ENCODE measurements at regions not wholly inside any gene's neighbourhood (a gene's known extent, or its start where the extent isn't known, plus 50 kb on each side); places are given as distances from the start of the nearest gene placed in this dataset.

GRCh38 chr10:21084700-21085099 is 187.6 kb upstream of the NEBL start:
- Histone ChIP-seq H4K5ac (ENCODE audit: insufficient read length, low read depth, low read length) (no peak overlapping the region), H2BK120ac (replicated peaks; ENCODE audit: low read depth, low read length) (no peak overlapping the region)
- CTCF ChIA-PET (ENCODE audit: partially characterized antibody): no interaction called here

More at GRCh38 chr10:21084700-21085099, 187.6 kb upstream of the NEBL start:
- H2BK20ac ChIP-seq (ENCODE audit: low read length): no peak overlapping the region
- no peak overlapping the region for H3K4me2 ChIP-seq (ENCODE audit: insufficient read depth in 1 of 2, low read depth in 2 of 2, low read length in 2 of 2)
- no peak overlapping the region for H2BK5ac ChIP-seq (ENCODE audit: low read depth, low read length)
- H3K27ac ChIP-seq (ENCODE audit: low read depth, low read length): no peak overlapping the region
- no peak overlapping the region for H4K91ac ChIP-seq (replicated peaks; ENCODE audit: insufficient read length, low read length)
- no peak overlapping the region for H3K9ac ChIP-seq (replicated peaks in 1 of 4; ENCODE audit: extremely low read depth in 1 of 4, low read depth in 3 of 4, low read length in 3 of 4)
- POLR2A ChIA-PET (ENCODE audit: partially characterized antibody): no interaction called here
- no peaks in the 10 kb centered on the region; a peak in 1 of 7 replicates for H3K27me3 ChIP-seq (replicated peaks in 1 of 4; ENCODE audit: control insufficient read depth in 3 of 4, extremely low read depth in 1 of 4, insufficient read depth in 3 of 4, low read length in 3 of 4)
- no peaks in the 10 kb centered on the region for H3K79me2 ChIP-seq (ENCODE audit: control insufficient read depth in 1 of 2, insufficient read depth in 2 of 2, low read length in 2 of 2)
- H2BK12ac ChIP-seq (ENCODE audit: low read depth, low read length): no peak overlapping the region
- H3K9me3 ChIP-seq (ENCODE audit: insufficient read depth in 2 of 2, low read depth in 1 of 2, low read length in 1 of 2): no peaks in the 10 kb centered on the region
- no peak overlapping the region for H3K18ac ChIP-seq (ENCODE audit: extremely low read depth, low read length)
- H2AK5ac ChIP-seq (ENCODE audit: low read depth, low read length): no peak overlapping the region
- H3K23me2 ChIP-seq (ENCODE audit: low read depth, low read length): no peaks in the 10 kb centered on the region
- no peak for TF ChIP-seq PHF8 (conservative IDR thresholded peaks at IDR 0.05; ENCODE audit: low read depth, low read length)
- no peak for TF ChIP-seq SP1 (IDR thresholded peaks at IDR 0.05; ENCODE audit: low read depth, low read length)
- TF ChIP-seq RBBP5 (IDR thresholded peaks at IDR 0.05; ENCODE audit: borderline replicate concordance, low read depth, low read length): no peak
- no peak for TF ChIP-seq CBX5 (IDR thresholded peaks at IDR 0.05; ENCODE audit: low read depth, low read length)
- TF ChIP-seq RAD21 (IDR thresholded peaks at IDR 0.05 in 1 of 2, conservative IDR thresholded peaks at IDR 0.05 in 1 of 2; ENCODE audit: low read depth in 2 of 2, low read length in 2 of 2): no peak
- TF ChIP-seq GTF2F1 (IDR thresholded peaks at IDR 0.05; ENCODE audit: borderline replicate concordance, low read depth, low read length): no peak
- TF ChIP-seq, protein P1, sequence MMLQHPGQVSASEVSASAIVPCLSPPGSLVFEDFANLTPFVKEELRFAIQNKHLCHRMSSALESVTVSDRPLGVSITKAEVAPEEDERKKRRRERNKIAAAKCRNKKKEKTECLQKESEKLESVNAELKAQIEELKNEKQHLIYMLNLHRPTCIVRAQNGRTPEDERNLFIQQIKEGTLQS (IDR thresholded peaks at IDR 0.05; ENCODE audit: insufficient read depth, low read depth, low read length): no peak
- no peak for TF ChIP-seq MAX (IDR thresholded peaks at IDR 0.05)
- TF ChIP-seq BRCA1 (IDR thresholded peaks at IDR 0.05; ENCODE audit: low read depth, low read length): no peak
- no peak for TF ChIP-seq MAFK (IDR thresholded peaks at IDR 0.05; ENCODE audit: low read depth, low read length)
- no peaks in the 10 kb centered on the region for H4K20me1 ChIP-seq (replicated peaks in 1 of 2; ENCODE audit: control insufficient read depth in 1 of 2, insufficient read depth in 2 of 2, low read length in 2 of 2)
- H4K8ac ChIP-seq (ENCODE audit: extremely low read depth, insufficient read depth, low read length): no peak overlapping the region
- no peak overlapping the region for H3K14ac ChIP-seq (ENCODE audit: insufficient read length)
- no peaks in the 10 kb centered on the region for H3K4me1 ChIP-seq (replicated peaks in 1 of 4; ENCODE audit: control insufficient read depth in 3 of 4, insufficient read depth in 4 of 4, low read length in 3 of 4)
- no peak overlapping the region for H3K23ac ChIP-seq (ENCODE audit: insufficient read length)
- H3K79me1 ChIP-seq (ENCODE audit: low read depth, low read length): peaks cover 5% of the 10 kb centered on the region; the same call in 1 of the 2 replicates
- H3K56ac ChIP-seq (replicated peaks; ENCODE audit: insufficient read length, low read depth, low read length): no peak overlapping the region
- H3K4ac ChIP-seq (replicated peaks; ENCODE audit: insufficient read length, low read depth, low read length): no peak overlapping the region
- H3K4me3 ChIP-seq (ENCODE audit: extremely low read depth in 1 of 4, insufficient read depth in 2 of 4, low read depth in 3 of 4, low read length in 4 of 4): no peak overlapping the region
- WGBS, 2 experiments (ENCODE audit: extremely low coverage in 1 of 2, insufficient coverage in 1 of 2, insufficient read length in 1 of 2, insufficient replicate concordance in 2 of 2, low coverage in 1 of 2, low lambda C conversion rate in 2 of 2, missing lambda C conversion rate in 1 of 2): 87% methylated on average over 5 of the region's 5 CpGs; no CpG with 5 or more reads in 1 of the 2 experiments
- DNase-seq (ENCODE audit: low read depth in 1 of 2, low spot score in 2 of 2): no peak
- H3K36me3 ChIP-seq (ENCODE audit: control insufficient read depth in 2 of 4, insufficient read depth in 4 of 4, low read length in 3 of 4): no peaks in the 10 kb centered on the region
- no peak for FAIRE-seq
- H2AFZ ChIP-seq (ENCODE audit: low read length): no peak overlapping the region
- no peak overlapping the region for H2BK15ac ChIP-seq (ENCODE audit: low read length)
